Breast epithelium (tissue), 4 donors: ENCODE measurements at regions not wholly inside any gene's neighbourhood (a gene's known extent, or its start where the extent isn't known, plus 50 kb on each side); places are given as distances from the start of the nearest gene placed in this dataset.

Experiments used
- DNase-seq, 2 donors: peaks; one replicate each; pipeline ENCODE4 v3.0.0-alpha.2; 2019; ENCODE audit warnings: low spot score in 2 of 2
- H3K27ac ChIP-seq, 2 donors: fragments of 200-600 bp; sonication (generic) in 1 of 2; one replicate each; pipeline ENCODE4 v1.5.1; 2016 to 2019; ENCODE audit warnings: mild to moderate bottlenecking in 1 of 2
- H3K27me3 ChIP-seq, 2 donors: fragments of 200-600 bp; sonication (generic) in 1 of 2; one replicate each; pipeline versions ENCODE4 v1.5.1 to v1.6.0; 2017 to 2019; ENCODE audit warnings: control low read depth in 1 of 2, mild to moderate bottlenecking in 1 of 2
- H3K36me3 ChIP-seq: fragments of 200-600 bp; one replicate; pipeline ENCODE4 v1.5.1; 2019
- H3K4me1 ChIP-seq, 2 donors: fragments of 200-600 bp; sonication (generic); one replicate each; pipeline ENCODE4 v1.5.1; 2016 to 2019; ENCODE audit warnings: control low read depth in 1 of 2
- H3K4me3 ChIP-seq, 3 donors: fragments of 200-600 bp; sonication (generic); 1 replicate in 2 of 3; 2 replicates in 1 of 3; pipeline ENCODE4 v1.5.1; 2016 to 2019; ENCODE audit warnings: mild to moderate bottlenecking in 3 of 3, moderate library complexity in 2 of 3
- H3K9me3 ChIP-seq, 2 donors: fragments of 200-600 bp; sonication (generic) in 1 of 2; one replicate each; pipeline ENCODE4 v1.5.1; 2016 to 2019; ENCODE audit warnings: control low read depth in 1 of 2
- POLR2A ChIP-seq: fragments of 450-650 bp; IDR thresholded peaks from one replicate; pipeline ENCODE4 v1.6.1; 2016; ENCODE audit warnings: antibody characterized with exemption, mild to moderate bottlenecking, moderate library complexity
- POLR2AphosphoS5 ChIP-seq, 3 donors: sonication (generic); formaldehyde crosslinking; IDR thresholded peaks; one replicate each; pipeline ENCODE4 v1.6.1; 2017; ENCODE audit warnings: antibody characterized with exemption in 3 of 3
- intact Hi-C: fragments of 100-400 bp; cut with DNase I; formaldehyde crosslinking; loops from one replicate; pipeline ENCODE4 v1.15.1; 2023; ENCODE audit warnings: low total_unique reads
- TF ChIP-seq, protein P1 (sequence below), 3 donors: fragments of 450-650 bp; IDR thresholded peaks; one replicate each; pipeline ENCODE4 v1.5.1; 2016 to 2017; ENCODE audit warnings: antibody characterized with exemption in 3 of 3, mild to moderate bottlenecking in 3 of 3, moderate library complexity in 3 of 3

DNA sequence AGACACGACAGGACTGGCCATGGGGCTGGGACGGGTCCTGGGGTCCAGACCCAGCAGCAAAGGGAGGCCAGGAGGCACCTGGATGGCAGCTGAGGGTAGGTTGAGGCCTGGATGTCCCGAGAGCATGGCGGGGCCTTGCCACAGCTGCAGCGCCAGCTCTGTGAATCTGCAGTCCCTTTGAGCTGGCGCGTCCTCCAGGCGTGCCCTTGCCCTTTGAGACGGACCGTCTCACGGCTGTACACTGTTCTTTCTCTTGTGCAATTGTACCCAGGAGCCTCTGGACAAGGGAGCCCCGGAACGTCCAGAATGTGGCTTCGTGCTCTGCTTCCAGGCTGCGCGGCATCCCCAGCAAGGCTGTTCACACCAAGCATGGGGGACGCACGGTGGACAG, 69.5 kb upstream of the CIBAR2 start:
- Histone ChIP-seq H3K4me3 (no peak overlapping the region), H3K4me1 (no peaks in the 10 kb centered on the region), H3K27me3 (no peaks in the 10 kb centered on the region), H3K27ac (no peak overlapping the region), H3K9me3 (peaks cover 5 to 6% of the 10 kb centered on the region in 2 donors), H3K36me3 (no peaks in the 10 kb centered on the region)
- intact Hi-C loops = no loop called here
- no peak for TF ChIP-seq POLR2A
- TF ChIP-seq POLR2AphosphoS5 (IDR thresholded peaks at IDR 0.05) = no peak
- TF ChIP-seq, protein P1, sequence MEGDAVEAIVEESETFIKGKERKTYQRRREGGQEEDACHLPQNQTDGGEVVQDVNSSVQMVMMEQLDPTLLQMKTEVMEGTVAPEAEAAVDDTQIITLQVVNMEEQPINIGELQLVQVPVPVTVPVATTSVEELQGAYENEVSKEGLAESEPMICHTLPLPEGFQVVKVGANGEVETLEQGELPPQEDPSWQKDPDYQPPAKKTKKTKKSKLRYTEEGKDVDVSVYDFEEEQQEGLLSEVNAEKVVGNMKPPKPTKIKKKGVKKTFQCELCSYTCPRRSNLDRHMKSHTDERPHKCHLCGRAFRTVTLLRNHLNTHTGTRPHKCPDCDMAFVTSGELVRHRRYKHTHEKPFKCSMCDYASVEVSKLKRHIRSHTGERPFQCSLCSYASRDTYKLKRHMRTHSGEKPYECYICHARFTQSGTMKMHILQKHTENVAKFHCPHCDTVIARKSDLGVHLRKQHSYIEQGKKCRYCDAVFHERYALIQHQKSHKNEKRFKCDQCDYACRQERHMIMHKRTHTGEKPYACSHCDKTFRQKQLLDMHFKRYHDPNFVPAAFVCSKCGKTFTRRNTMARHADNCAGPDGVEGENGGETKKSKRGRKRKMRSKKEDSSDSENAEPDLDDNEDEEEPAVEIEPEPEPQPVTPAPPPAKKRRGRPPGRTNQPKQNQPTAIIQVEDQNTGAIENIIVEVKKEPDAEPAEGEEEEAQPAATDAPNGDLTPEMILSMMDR (IDR thresholded peaks at IDR 0.05) = no peak
- no peak for DNase-seq

DNA sequence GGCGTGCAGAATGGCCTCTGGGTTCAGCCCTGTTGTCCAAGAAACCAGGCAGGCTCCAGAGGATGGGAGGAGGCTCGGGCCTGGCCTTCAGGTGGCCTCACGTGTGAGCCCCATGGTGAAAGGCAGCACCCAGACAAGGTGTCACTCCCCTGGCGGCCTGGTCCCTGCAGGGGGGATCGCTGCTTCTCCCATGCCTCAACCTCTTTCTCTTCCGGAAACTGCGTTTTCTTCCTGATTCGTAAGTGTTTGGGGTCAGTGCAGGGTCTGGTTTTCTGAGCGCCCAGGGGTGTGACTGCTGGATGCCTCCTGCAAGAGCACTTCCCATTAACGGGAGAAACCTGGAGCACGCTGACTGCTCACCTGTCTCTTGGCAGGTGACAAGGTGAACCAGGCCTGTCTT, 70.0 kb upstream of the CIBAR2 start:
- Histone ChIP-seq H3K9me3 (peaks cover 5 to 6% of the 10 kb centered on the region in 2 donors), H3K36me3 (no peaks in the 10 kb centered on the region), H3K27ac (no peak overlapping the region), H3K4me1 (no peaks in the 10 kb centered on the region), H3K4me3 (no peak overlapping the region), H3K27me3 (no peaks in the 10 kb centered on the region)
- intact Hi-C loops = no loop called here
- TF ChIP-seq, protein P1 (IDR thresholded peaks at IDR 0.05) = no peak
- TF ChIP-seq POLR2AphosphoS5 (IDR thresholded peaks at IDR 0.05) (no peak), POLR2A (no peak)
- DNase-seq = no peak

GRCh38 chr16:85182774-85183173, 70.5 kb upstream of the CIBAR2 start:
- H3K27ac ChIP-seq = no peak overlapping the region
- TF ChIP-seq POLR2AphosphoS5 (IDR thresholded peaks at IDR 0.05) (no peak), POLR2A (no peak)
- TF ChIP-seq, protein P1 (IDR thresholded peaks at IDR 0.05) = no peak
- intact Hi-C loops = no loop called here
- no peaks in the 10 kb centered on the region for H3K4me1 ChIP-seq
- no peaks in the 10 kb centered on the region for H3K36me3 ChIP-seq
- no peak overlapping the region for H3K4me3 ChIP-seq
- H3K27me3 ChIP-seq = no peaks in the 10 kb centered on the region
- DNase-seq = no peak
- peaks cover 5 to 6% of the 10 kb centered on the region in 2 donors for H3K9me3 ChIP-seq

GRCh38 chr16:85183564-85183963, 71.3 kb upstream of the CIBAR2 start:
- no peaks in the 10 kb centered on the region for H3K27me3 ChIP-seq
- no peak overlapping the region for H3K27ac ChIP-seq
- intact Hi-C loops = no loop called here
- no peaks in the 10 kb centered on the region for H3K4me1 ChIP-seq
- DNase-seq = no peak
- peaks cover 5 to 6% of the 10 kb centered on the region in 2 donors for H3K9me3 ChIP-seq
- no peaks in the 10 kb centered on the region for H3K36me3 ChIP-seq
- H3K4me3 ChIP-seq = no peak overlapping the region
- no peak for TF ChIP-seq POLR2A
- TF ChIP-seq, protein P1 (IDR thresholded peaks at IDR 0.05) = no peak
- TF ChIP-seq POLR2AphosphoS5 (IDR thresholded peaks at IDR 0.05) = no peak

GRCh38 chr16:85184404-85184803, 72.1 kb upstream of the CIBAR2 start:
- H3K9me3 ChIP-seq = peaks cover 5 to 6% of the 10 kb centered on the region in 2 donors
- TF ChIP-seq POLR2A (no peak), POLR2AphosphoS5 (IDR thresholded peaks at IDR 0.05) (no peak)
- TF ChIP-seq, protein P1 (IDR thresholded peaks at IDR 0.05) = no peak
- no peak overlapping the region for H3K27ac ChIP-seq
- DNase-seq = no peak
- intact Hi-C loops = no loop called here
- H3K4me1 ChIP-seq = no peaks in the 10 kb centered on the region
- H3K36me3 ChIP-seq = no peaks in the 10 kb centered on the region
- H3K4me3 ChIP-seq = no peak overlapping the region
- H3K27me3 ChIP-seq = no peaks in the 10 kb centered on the region
